BE2C (cell line): ENCODE measurements at regions not wholly inside any gene's neighbourhood (a gene's known extent, or its start where the extent isn't known, plus 50 kb on each side); places are given as distances from the start of the nearest gene placed in this dataset.

Experiments used
- DNase-seq: peaks from one replicate; pipeline ENCODE4 v3.0.0-alpha.2; 2020
- H3K27me3 ChIP-seq: fragments of 250-450 bp; sonication (Bioruptor Pico); 2 replicates; pipeline ENCODE4 v1.5.1; 2020; ENCODE audit warnings: mild to moderate bottlenecking
- H3K36me3 ChIP-seq: fragments of 250-450 bp; sonication (Bioruptor Pico); 2 replicates; pipeline ENCODE4 v1.5.1; 2020; ENCODE audit warnings: mild to moderate bottlenecking
- H3K4me1 ChIP-seq: fragments of 250-450 bp; sonication (Bioruptor Pico); 2 replicates; pipeline ENCODE4 v1.5.1; 2020
- H3K4me3 ChIP-seq: 2 replicates; pipeline ENCODE4 v1.5.1; 2011; ENCODE audit warnings: low read depth, low read length
- H3K9me3 ChIP-seq: fragments of 250-450 bp; sonication (Bioruptor Pico); 2 replicates; pipeline ENCODE4 v1.5.1; 2020
- TF ChIP-seq, protein P1 (sequence below): IDR thresholded peaks from 2 replicates; pipeline ENCODE4 v1.5.1; 2012; ENCODE audit warnings: mild to moderate bottlenecking, low read depth, low read length

DNA sequence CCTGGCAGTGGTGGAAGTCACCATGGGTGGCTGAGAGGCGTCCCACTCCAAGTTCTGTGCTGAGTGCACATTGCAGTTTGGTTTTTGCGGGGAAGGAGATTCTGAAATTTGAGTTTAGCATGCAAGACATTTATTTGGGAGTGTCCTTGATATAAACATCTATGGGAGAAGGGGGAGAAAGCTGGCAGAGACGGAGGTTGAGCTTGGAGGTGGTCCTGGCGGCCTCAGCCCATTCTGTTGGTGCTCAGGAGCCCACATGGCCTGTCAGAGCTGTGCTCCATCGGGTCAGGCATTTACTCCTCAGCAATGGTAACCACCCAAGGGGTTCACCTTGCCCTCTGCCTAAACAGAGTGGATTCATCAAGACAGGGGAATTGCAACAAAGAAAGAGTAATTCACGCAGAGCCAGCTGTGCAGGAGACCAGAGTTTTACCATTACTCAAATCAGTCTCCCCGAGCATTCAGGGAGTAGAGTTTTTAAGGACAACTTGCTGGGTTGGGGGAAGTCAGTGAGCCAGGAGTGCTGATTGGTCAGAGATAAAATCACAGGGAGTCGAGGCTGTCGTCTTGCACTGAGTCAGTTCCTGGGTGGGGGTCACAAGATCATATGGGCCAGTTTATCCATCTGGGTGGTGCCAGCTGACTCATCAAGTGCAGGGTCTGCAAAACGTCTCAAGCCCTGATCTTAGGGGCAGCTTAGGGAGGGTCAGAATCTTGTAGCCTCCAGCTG lies 323.3 kb upstream of the TMEM132C start:
- no peaks in the 10 kb centered on the region; the same call in 1 of the 2 replicates for H3K9me3 ChIP-seq
- no peaks in the 10 kb centered on the region for H3K4me1 ChIP-seq
- TF ChIP-seq, protein P1, sequence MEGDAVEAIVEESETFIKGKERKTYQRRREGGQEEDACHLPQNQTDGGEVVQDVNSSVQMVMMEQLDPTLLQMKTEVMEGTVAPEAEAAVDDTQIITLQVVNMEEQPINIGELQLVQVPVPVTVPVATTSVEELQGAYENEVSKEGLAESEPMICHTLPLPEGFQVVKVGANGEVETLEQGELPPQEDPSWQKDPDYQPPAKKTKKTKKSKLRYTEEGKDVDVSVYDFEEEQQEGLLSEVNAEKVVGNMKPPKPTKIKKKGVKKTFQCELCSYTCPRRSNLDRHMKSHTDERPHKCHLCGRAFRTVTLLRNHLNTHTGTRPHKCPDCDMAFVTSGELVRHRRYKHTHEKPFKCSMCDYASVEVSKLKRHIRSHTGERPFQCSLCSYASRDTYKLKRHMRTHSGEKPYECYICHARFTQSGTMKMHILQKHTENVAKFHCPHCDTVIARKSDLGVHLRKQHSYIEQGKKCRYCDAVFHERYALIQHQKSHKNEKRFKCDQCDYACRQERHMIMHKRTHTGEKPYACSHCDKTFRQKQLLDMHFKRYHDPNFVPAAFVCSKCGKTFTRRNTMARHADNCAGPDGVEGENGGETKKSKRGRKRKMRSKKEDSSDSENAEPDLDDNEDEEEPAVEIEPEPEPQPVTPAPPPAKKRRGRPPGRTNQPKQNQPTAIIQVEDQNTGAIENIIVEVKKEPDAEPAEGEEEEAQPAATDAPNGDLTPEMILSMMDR = no peak
- no peaks in the 10 kb centered on the region for H3K36me3 ChIP-seq
- H3K4me3 ChIP-seq = no peak overlapping the region
- no peak for DNase-seq
- H3K27me3 ChIP-seq = no peaks in the 10 kb centered on the region

DNA sequence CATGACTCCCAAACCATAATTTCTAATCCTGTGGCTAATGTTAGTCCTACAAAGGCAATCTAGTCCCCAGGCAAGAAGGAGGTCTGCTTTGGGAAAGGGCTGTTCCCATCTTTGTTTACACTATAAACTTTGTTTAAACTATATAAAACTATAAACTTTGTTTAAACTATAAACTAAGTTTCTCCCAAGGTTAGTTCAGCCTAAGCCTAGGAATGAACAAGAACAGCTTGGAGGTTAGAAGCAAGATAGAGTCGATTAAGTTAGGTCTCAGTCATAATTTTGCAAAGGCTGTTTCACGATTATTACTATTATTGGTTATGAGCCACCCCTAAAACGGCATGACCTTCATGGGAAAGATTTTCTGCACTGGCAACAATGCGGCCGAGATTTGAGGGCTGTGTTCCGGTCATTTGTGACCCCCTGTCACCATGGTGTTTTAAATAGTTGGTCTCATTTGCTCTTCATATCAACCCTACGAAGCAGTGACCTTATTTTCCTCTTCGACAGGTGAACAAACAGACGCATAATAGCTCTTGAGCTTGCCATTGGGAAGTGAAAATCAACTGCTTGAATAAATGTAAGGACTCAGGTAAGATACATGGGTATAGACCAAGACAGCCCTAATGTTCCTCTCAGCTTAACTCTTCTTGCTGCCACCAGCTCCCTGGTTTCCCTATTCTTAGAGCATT lies 322.6 kb upstream of the TMEM132C start:
- Histone ChIP-seq H3K4me3 (no peak overlapping the region), H3K27me3 (no peaks in the 10 kb centered on the region), H3K9me3 (no peaks in the 10 kb centered on the region; the same call in 1 of the 2 replicates)

DNA sequence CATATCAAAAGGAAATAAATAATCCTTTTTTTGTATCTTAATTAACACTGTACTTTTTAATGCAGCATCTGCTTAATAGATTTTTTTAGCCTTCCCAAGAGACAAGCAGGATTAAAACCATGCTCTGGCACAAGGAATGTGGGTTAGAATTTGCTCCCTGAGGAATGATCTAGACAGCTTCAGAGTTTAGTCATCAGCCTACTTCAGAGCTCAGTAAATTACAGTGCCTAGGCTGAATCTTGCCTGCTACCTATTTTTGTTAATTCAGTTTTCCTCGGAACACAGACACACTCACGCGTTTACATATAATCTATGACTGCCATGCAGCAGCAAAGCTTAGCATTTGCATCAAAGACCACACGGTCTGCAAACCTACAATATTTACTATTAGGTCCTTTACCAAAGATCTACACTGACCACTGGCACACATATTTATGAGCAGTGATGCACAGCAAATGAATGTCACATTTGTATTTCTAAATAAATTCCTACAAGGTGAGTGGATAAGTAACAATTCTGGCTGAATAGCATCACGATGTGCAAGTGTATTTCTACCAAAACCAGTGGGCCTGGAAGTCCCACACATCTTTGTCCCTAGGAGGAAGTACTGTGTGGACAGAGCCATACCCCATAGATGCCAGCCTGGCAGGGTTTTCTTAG lies 309.8 kb upstream of the TMEM132C start:
- H3K27me3 ChIP-seq = no peaks in the 10 kb centered on the region
- no peak overlapping the region for H3K4me3 ChIP-seq
- DNase-seq = no peak
- no peaks in the 10 kb centered on the region for H3K4me1 ChIP-seq
- H3K9me3 ChIP-seq = no peaks in the 10 kb centered on the region; the same call in 1 of the 2 replicates
- no peaks in the 10 kb centered on the region for H3K36me3 ChIP-seq
- TF ChIP-seq, protein P1 = no peak

More for the DNA sequence above, 322.6 kb upstream of the TMEM132C start:
- H3K4me1 ChIP-seq = no peaks in the 10 kb centered on the region
- TF ChIP-seq, protein P1 = no peak
- H3K36me3 ChIP-seq = no peaks in the 10 kb centered on the region
- no peak for DNase-seq

DNA sequence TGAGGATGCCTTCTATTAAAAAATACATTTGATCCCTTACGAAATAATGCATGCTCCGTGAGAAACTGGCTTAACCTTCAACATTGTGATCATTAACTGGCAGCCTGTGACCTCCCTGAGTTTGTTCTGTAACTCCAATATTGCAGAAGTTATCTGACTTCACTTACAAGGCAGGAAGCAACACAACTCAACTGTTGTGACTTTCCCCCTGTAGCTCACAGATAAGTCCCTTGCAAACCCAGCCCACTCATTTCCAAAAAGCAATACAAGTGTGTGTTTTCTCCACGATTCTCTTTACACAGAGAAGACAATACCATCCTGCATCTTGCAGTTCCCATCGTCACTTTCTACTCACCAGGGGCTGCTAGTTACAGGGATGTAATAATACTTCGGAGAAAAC lies 304.7 kb upstream of the TMEM132C start:
- Histone ChIP-seq H3K9me3 (no peaks in the 10 kb centered on the region), H3K4me1 (no peaks in the 10 kb centered on the region), H3K4me3 (no peak overlapping the region), H3K27me3 (no peaks in the 10 kb centered on the region), H3K36me3 (no peaks in the 10 kb centered on the region)
- TF ChIP-seq, protein P1 = no peak
- DNase-seq = no peak

DNA sequence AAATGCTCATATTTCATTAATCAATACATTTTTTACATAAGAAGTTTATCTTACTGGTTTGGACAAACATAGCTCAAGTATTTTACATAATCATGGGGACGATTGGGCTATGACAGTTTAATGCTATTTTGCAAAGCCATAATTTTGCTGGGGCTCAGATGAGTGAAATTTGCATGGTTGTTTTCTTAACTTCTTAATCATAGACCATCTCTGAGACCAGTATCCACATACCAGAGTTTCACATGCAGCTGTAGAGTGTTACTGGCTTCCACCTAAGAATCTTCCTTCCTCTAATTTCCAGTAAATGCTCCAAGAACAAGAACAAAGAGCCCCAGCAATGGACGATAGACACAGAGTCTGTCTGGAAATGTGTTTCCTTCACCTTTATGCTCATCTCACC lies 303.0 kb upstream of the TMEM132C start:
- no peaks in the 10 kb centered on the region for H3K9me3 ChIP-seq
- no peaks in the 10 kb centered on the region for H3K36me3 ChIP-seq
- TF ChIP-seq, protein P1 = no peak
- DNase-seq = no peak
- no peaks in the 10 kb centered on the region for H3K4me1 ChIP-seq
- no peak overlapping the region for H3K4me3 ChIP-seq
- no peaks in the 10 kb centered on the region for H3K27me3 ChIP-seq

DNA sequence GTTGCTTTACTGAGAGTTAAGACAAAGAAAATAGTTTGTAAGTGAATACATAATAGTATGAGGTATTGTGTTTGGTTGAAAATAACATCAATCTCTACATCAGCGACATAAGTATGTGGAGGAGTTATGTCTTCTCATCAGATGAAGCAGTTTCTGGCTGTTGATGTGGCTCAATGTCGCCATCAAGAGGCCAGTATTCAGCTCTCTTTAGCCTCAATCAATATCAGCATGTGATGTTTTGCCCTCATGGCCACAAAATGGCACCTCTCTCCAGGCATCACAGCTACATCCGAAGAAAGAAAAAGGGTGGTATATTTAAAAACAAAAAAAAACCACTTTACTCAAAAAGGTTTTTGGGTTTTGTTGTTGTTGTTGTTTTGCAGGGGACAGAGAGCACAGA lies 302.3 kb upstream of the TMEM132C start:
- no peak for DNase-seq
- Histone ChIP-seq H3K27me3 (no peaks in the 10 kb centered on the region), H3K4me1 (no peaks in the 10 kb centered on the region), H3K4me3 (no peak overlapping the region), H3K36me3 (no peaks in the 10 kb centered on the region), H3K9me3 (no peaks in the 10 kb centered on the region)
- TF ChIP-seq, protein P1 = peak; percentile 6; the same call in 1 of the 2 replicates
